Effector memory CD8-positive, alpha-beta T cell (primary cell): ENCODE measurements at regions not wholly inside any gene's neighbourhood (a gene's known extent, or its start where the extent isn't known, plus 50 kb on each side); places are given as distances from the start of the nearest gene placed in this dataset.

Source experiments
- ATAC-seq: fragments of 150-1000 bp; cut with Tn5 transposase; replicated peaks from 2 replicates; pipeline ENCODE4 v1.10.0; 2021; ENCODE audit warnings: mild to moderate bottlenecking, moderate library complexity
- DNase-seq, 3 experiments: peaks; one replicate each; pipeline ENCODE4 v3.0.0; 2021
- H3K27ac Mint-ChIP-seq, 2 donors: one replicate each; pipeline ENCODE4 v1.8.0; 2022; ENCODE audit warnings: mild to moderate bottlenecking in 2 of 2, mixed read lengths in 2 of 2, moderate library complexity in 2 of 2
- H3K27me3 Mint-ChIP-seq, 2 donors: one replicate each; pipeline ENCODE4 v1.8.0; 2022; ENCODE audit warnings: mixed read lengths in 2 of 2
- H3K36me3 Mint-ChIP-seq: one replicate; pipeline ENCODE4 v1.8.0; 2022; ENCODE audit warnings: mild to moderate bottlenecking, moderate library complexity, mixed read lengths; ENCODE audit not compliant: insufficient read depth
- H3K4me1 Mint-ChIP-seq, 2 donors: one replicate each; pipeline ENCODE4 v1.8.0; 2022; ENCODE audit warnings: low read depth in 2 of 2, mixed read lengths in 2 of 2
- H3K4me3 Mint-ChIP-seq, 2 donors: one replicate each; pipeline ENCODE4 v1.8.0; 2022; ENCODE audit warnings: mild to moderate bottlenecking in 2 of 2, mixed read lengths in 2 of 2, moderate library complexity in 2 of 2
- H3K9me3 Mint-ChIP-seq, 2 donors: one replicate each; pipeline ENCODE4 v1.8.0; 2022; ENCODE audit warnings: mixed read lengths in 2 of 2

GRCh38 chr1:242586360-242586680 is 61.8 kb upstream of the PLD5 start:
- Mint-ChIP-seq H3K27ac (no peak overlapping the region), H3K36me3 (no peaks in the 10 kb centered on the region), H3K4me1 (no peaks in the 10 kb centered on the region), H3K9me3 (peaks cover 7 to 12% of the 10 kb centered on the region in 2 donors), H3K4me3 (no peak overlapping the region), H3K27me3 (peaks cover 0 to 12% of the 10 kb centered on the region in 2 donors)
- DNase-seq = no peak
- ATAC-seq = no peak

GRCh38 chr1:242585616-242586359 is 61.3 kb upstream of the PLD5 start:
- H3K27me3 Mint-ChIP-seq = peaks cover 0 to 12% of the 10 kb centered on the region in 2 donors
- ATAC-seq = no peak
- H3K4me1 Mint-ChIP-seq = no peaks in the 10 kb centered on the region
- H3K9me3 Mint-ChIP-seq = peaks cover 5 to 12% of the 10 kb centered on the region in 2 donors
- no peak overlapping the region for H3K4me3 Mint-ChIP-seq
- no peak overlapping the region for H3K27ac Mint-ChIP-seq
- no peaks in the 10 kb centered on the region for H3K36me3 Mint-ChIP-seq
- no peak for DNase-seq

- Mint-ChIP-seq H3K36me3 (no peaks in the 10 kb centered on the region), H3K27ac (no peak overlapping the region), H3K4me1 (no peaks in the 10 kb centered on the region), H3K27me3 (peaks cover 0 to 12% of the 10 kb centered on the region in 2 donors), H3K4me3 (no peak overlapping the region), H3K9me3 (peaks cover 4 to 12% of the 10 kb centered on the region in 2 donors)
- ATAC-seq (no peak), DNase-seq (no peak)
Measured at GRCh38 chr1:242582669-242583068, 58.2 kb upstream of the PLD5 start.

- Mint-ChIP-seq H3K4me3 (no peak overlapping the region), H3K36me3 (no peaks in the 10 kb centered on the region), H3K9me3 (no peaks in the 10 kb centered on the region), H3K27me3 (no peaks in the 10 kb centered on the region), H3K4me1 (no peaks in the 10 kb centered on the region), H3K27ac (no peak overlapping the region)
- ATAC-seq (no peak), DNase-seq (no peak)
Measured at GRCh38 chr1:242579528-242580235, 55.2 kb upstream of the PLD5 start.
